Endothelial cell of umbilical vein (primary cell): ENCODE measurements at regions not wholly inside any gene's neighbourhood (a gene's known extent, or its start where the extent isn't known, plus 50 kb on each side); places are given as distances from the start of the nearest gene placed in this dataset.
A peak's percentile ranks its signal among the peaks of the same experiment; 100 is the strongest.

Source experiments
- BruUV-seq: library from RNA; stranded (reverse); fragments of 400-500 nt; replicated peaks from 2 replicates; lab custom pipeline; 2021; lab: Mats Ljungman, UMichigan
- CTCF ChIA-PET: fragments of 300-600, 350-600 bp; sonication (Branson Sonifier 250); formaldehyde crosslinking; loops from one replicate; lab custom pipeline; 2021; ENCODE audit warnings: antibody characterized with exemption, inconsistent platforms; lab: Charles Lee
- POLR2A ChIA-PET: fragments of 300-600, 350-600 bp; sonication (Branson Sonifier 250); formaldehyde crosslinking; loops from one replicate; lab custom pipeline; 2021; ENCODE audit warnings: antibody characterized with exemption, inconsistent platforms; lab: Charles Lee
- DNase-seq: peaks from one replicate; pipeline ENCODE4 v3.0.0-alpha.2; 2011; ENCODE audit warnings: low read depth, low spot score
- FAIRE-seq: peaks from 2 replicates; lab custom pipeline; 2011; peaks lifted over from hg19 to GRCh38; lab: Jason Lieb, UNC
- H2AFZ ChIP-seq: 2 replicates; pipeline ENCODE4 v1.6.0; 2012; ENCODE audit warnings: low read depth, low read length, control low read depth, inconsistent platforms
- H3K27ac ChIP-seq: 2 replicates; pipeline ENCODE4 v1.5.1; 2011; ENCODE audit warnings: low read depth, mild to moderate bottlenecking, control low read depth, low read length, moderate library complexity; ENCODE audit not compliant: insufficient read depth
- H3K27me3 ChIP-seq, 2 experiments: 2 replicates each; pipeline versions ENCODE4 v1.6.0 to v1.6.1; 2011; ENCODE audit warnings: low read length in 2 of 2, mixed read lengths in 1 of 2; ENCODE audit not compliant: control insufficient read depth in 2 of 2, insufficient read depth in 2 of 2
- H3K36me3 ChIP-seq, 2 experiments: 2 replicates in 1 of 2; 3 replicates in 1 of 2; pipeline ENCODE4 v1.5.1; 2011; ENCODE audit warnings: low read length in 2 of 2, mild to moderate bottlenecking in 1 of 2, moderate library complexity in 1 of 2; ENCODE audit not compliant: control insufficient read depth in 2 of 2, insufficient read depth in 2 of 2; ENCODE audit errors: extremely low read depth in 1 of 2
- H3K4me1 ChIP-seq: 3 replicates; pipeline ENCODE4 v1.5.1; 2011; ENCODE audit warnings: mild to moderate bottlenecking, low read length; ENCODE audit not compliant: control insufficient read depth, insufficient read depth; ENCODE audit errors: extremely low read depth
- H3K4me2 ChIP-seq: 2 replicates; pipeline ENCODE4 v1.6.1; 2011; ENCODE audit warnings: low read length, control low read depth, mixed read lengths; ENCODE audit not compliant: insufficient read depth
- H3K4me3 ChIP-seq, 3 experiments: fragments of 200-600 bp in 1 of 3; sonication (generic), shearing (Covaris generic) in 1 of 3; replicated peaks in 1 of 3; 2 replicates each; pipeline ENCODE4 v1.5.1; 2011 to 2016; ENCODE audit warnings: control low read depth in 3 of 3, low read length in 3 of 3, mild to moderate bottlenecking in 2 of 3, inconsistent platforms in 1 of 3, low read depth in 1 of 3, moderate library complexity in 1 of 3; ENCODE audit not compliant: insufficient read depth in 1 of 3
- H3K79me2 ChIP-seq: 2 replicates; pipeline ENCODE4 v1.6.0; 2012; ENCODE audit warnings: low read length, inconsistent platforms; ENCODE audit not compliant: control insufficient read depth, insufficient read depth
- H3K9ac ChIP-seq: replicated peaks from 2 replicates; pipeline ENCODE3; 2011; ENCODE audit warnings: low read length, control low read depth; ENCODE audit not compliant: insufficient read depth; ENCODE audit errors: extremely low read depth
- H3K9me1 ChIP-seq: replicated peaks from 3 replicates; pipeline ENCODE4 v1.6.0; 2011; ENCODE audit warnings: mild to moderate bottlenecking, low read length; ENCODE audit not compliant: control insufficient read depth, insufficient read depth; ENCODE audit errors: extremely low read depth
- H3K9me3 ChIP-seq: replicated peaks from 2 replicates; pipeline ENCODE4 v1.5.1; 2012; ENCODE audit warnings: low read length, inconsistent platforms; ENCODE audit not compliant: control insufficient read depth, insufficient read depth
- H4K20me1 ChIP-seq: replicated peaks from 2 replicates; pipeline ENCODE3; 2011; ENCODE audit warnings: mild to moderate bottlenecking, low read length; ENCODE audit not compliant: control insufficient read depth, insufficient read depth; ENCODE audit errors: extremely low read depth
- CTCF ChIP-seq, 2 donors: IDR thresholded peaks; 1 replicate in 1 of 2; 2 replicates in 1 of 2; pipeline ENCODE4 v1.5.1; 2011; ENCODE audit warnings: low read length in 2 of 2, mild to moderate bottlenecking in 2 of 2, moderate library complexity in 2 of 2, control low read depth in 1 of 2, inconsistent platforms in 1 of 2, low read depth in 1 of 2; ENCODE audit not compliant: insufficient read depth in 1 of 2; ENCODE audit errors: extremely low read depth in 1 of 2
- GATA2 ChIP-seq: IDR thresholded peaks from 2 replicates; pipeline ENCODE4 v1.7.0; 2011; ENCODE audit warnings: low read depth, mild to moderate bottlenecking, moderate library complexity, mixed read lengths, low read length; ENCODE audit not compliant: insufficient read length, insufficient read depth
- JUN ChIP-seq: IDR thresholded peaks from 2 replicates; pipeline ENCODE4 v1.6.1; 2011; ENCODE audit warnings: borderline replicate concordance, low read depth; ENCODE audit not compliant: insufficient read length, insufficient read depth
- dilution Hi-C: fragments of 300-500 bp; cut with MboI; formaldehyde crosslinking; loops from one replicate; pipeline ENCODE4 v1.15.0; 2019; ENCODE audit warnings: low sequenced_read_pairs; ENCODE audit not compliant: extremely low pct_ligation_motif_present
- intact Hi-C: fragments of 100-400 bp; cut with micrococcal nuclease; formaldehyde crosslinking; loops from one replicate; pipeline ENCODE4 v1.10.0; 2022

GRCh38 chr7:9600974-9601373, 1167.6 kb downstream of the NXPH1 start:
- Histone ChIP-seq H3K9me3 (no peaks in the 10 kb centered on the region), H3K27ac (no peak overlapping the region), H3K79me2 (no peaks in the 10 kb centered on the region), H4K20me1 (no peaks in the 10 kb centered on the region), H3K27me3 (no peaks in the 10 kb centered on the region), H2AFZ (no peak overlapping the region), H3K9me1 (no peaks in the 10 kb centered on the region), H3K36me3 (no peaks in the 10 kb centered on the region), H3K4me3 (no peak overlapping the region), H3K4me1 (no peaks in the 10 kb centered on the region), H3K4me2 (no peak overlapping the region), H3K9ac (no peak overlapping the region)
- dilution Hi-C loops, result no loop called here
- POLR2A ChIA-PET, result no interaction called here
- TF ChIP-seq GATA2, result no peak
- peak in 1 of 2 donors; percentile 5 for TF ChIP-seq CTCF (IDR thresholded peaks at IDR 0.05; ENCODE audit: extremely low read depth in 1 of 2, insufficient read depth in 1 of 2, low read depth in 1 of 2, low read length in 2 of 2)
- DNase-seq (no peak), FAIRE-seq (no peak)
- BruUV-seq, result no TSS peak
- CTCF ChIA-PET, result interaction anchor here (1.1 kb wide), 1 partner anchor 812 kb away, joined by 5 read pairs; no protein-coding TSS in a partner anchor
- intact Hi-C loops, result no loop called here

GRCh38 chr7:9603291-9603690, 1169.9 kb downstream of the NXPH1 start:
- POLR2A ChIA-PET, result no interaction called here

More at GRCh38 chr7:9603291-9603690, 1169.9 kb downstream of the NXPH1 start:
- dilution Hi-C loops, result no loop called here
- Histone ChIP-seq H3K9me1 (no peaks in the 10 kb centered on the region), H3K27ac (no peak overlapping the region), H2AFZ (no peak overlapping the region), H3K4me1 (no peaks in the 10 kb centered on the region), H3K36me3 (no peaks in the 10 kb centered on the region), H3K27me3 (no peaks in the 10 kb centered on the region), H3K4me3 (no peak overlapping the region), H3K9me3 (no peaks in the 10 kb centered on the region), H3K9ac (no peak overlapping the region), H4K20me1 (no peaks in the 10 kb centered on the region), H3K4me2 (no peak overlapping the region), H3K79me2 (no peaks in the 10 kb centered on the region)
- FAIRE-seq (no peak), DNase-seq (no peak)
- no peak for TF ChIP-seq JUN
- intact Hi-C loops, result no loop called here
- CTCF ChIA-PET, result no interaction called here
- no TSS peak for BruUV-seq
